ENCODE measurements at regions not wholly inside any gene's neighbourhood (a gene's known extent, or its start where the extent isn't known, plus 50 kb on each side); places are given as distances from the start of the nearest gene placed in this dataset.

DNA sequence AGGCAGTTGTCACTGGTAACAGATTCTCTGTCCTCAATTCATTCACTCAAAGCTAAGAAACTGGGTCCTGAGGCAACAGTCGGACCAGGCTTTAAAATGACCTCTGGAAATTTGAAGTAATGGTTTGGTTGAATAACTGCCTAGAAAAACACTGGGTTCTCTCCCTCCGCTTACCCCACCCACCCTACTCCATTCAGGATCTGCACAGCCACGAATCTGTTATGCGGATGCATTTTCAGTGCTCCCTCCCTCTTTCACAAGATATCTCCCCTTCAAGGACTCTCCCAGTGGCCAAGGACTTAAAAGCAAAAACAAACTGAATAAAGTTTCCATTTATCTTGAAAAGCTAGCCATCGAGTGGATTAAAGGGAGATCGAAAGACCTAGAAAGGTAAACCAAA lies 260.2 kb upstream of the ANKRD55 start:
- Histone ChIP-seq H3K9me3 (no peaks in the 10 kb centered on the region), H3K27ac (replicated peaks in 1 of 4) (no peak overlapping the region), H3K36me3 (no peaks in the 10 kb centered on the region), H3K4me1 (peaks cover 7 to 24% (median 20%) of the 10 kb centered on the region in 4 donors), H3K4me3 (no peak overlapping the region), H3K27me3 (no peaks in the 10 kb centered on the region)
- 95% methylated on average over 6 of the region's 6 CpGs for WGBS
- no peak for DNase-seq (ENCODE audit: extremely low spot score)
- no peak for TF ChIP-seq POLR2AphosphoS5 (IDR thresholded peaks at IDR 0.05)
- TF ChIP-seq POLR2A (IDR thresholded peaks at IDR 0.05; ENCODE audit: low read depth): no peak
- TF ChIP-seq, protein P1, sequence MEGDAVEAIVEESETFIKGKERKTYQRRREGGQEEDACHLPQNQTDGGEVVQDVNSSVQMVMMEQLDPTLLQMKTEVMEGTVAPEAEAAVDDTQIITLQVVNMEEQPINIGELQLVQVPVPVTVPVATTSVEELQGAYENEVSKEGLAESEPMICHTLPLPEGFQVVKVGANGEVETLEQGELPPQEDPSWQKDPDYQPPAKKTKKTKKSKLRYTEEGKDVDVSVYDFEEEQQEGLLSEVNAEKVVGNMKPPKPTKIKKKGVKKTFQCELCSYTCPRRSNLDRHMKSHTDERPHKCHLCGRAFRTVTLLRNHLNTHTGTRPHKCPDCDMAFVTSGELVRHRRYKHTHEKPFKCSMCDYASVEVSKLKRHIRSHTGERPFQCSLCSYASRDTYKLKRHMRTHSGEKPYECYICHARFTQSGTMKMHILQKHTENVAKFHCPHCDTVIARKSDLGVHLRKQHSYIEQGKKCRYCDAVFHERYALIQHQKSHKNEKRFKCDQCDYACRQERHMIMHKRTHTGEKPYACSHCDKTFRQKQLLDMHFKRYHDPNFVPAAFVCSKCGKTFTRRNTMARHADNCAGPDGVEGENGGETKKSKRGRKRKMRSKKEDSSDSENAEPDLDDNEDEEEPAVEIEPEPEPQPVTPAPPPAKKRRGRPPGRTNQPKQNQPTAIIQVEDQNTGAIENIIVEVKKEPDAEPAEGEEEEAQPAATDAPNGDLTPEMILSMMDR (IDR thresholded peaks at IDR 0.05): no peak
- intact Hi-C loops (cut with DNase I): loop anchor here (5.0 kb wide), 1 partner anchor 59 kb away; no protein-coding TSS in a partner anchor

DNA sequence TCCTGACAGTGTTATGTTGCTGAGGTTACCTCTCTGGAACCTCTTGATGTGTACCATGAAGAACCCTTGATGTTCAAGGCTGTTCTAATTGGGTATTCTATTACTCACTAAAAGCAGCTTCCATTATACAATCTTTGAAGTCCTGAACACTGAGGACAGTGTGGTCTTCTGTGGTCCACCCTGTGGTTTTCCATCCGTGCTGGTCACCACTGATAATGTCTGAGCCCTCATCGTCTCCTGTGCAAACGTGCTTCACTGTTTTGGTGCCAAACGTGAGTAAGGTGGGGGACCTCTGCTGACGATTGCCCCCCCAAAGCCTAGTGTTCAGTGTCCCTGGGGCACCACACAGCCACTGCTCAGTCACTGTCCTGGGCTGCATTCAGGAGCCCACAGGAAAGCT lies 259.7 kb upstream of the ANKRD55 start:
- Histone ChIP-seq H3K4me1 (peaks cover 7 to 24% (median 20%) of the 10 kb centered on the region in 4 donors), H3K4me3 (no peak overlapping the region), H3K9me3 (no peaks in the 10 kb centered on the region), H3K27ac (replicated peaks in 1 of 4) (no peak overlapping the region), H3K36me3 (no peaks in the 10 kb centered on the region), H3K27me3 (no peaks in the 10 kb centered on the region)
- WGBS: 89% methylated on average over 5 of the region's 5 CpGs
- no peak for DNase-seq (ENCODE audit: extremely low spot score)
- TF ChIP-seq EP300 (IDR thresholded peaks at IDR 0.05): no peak
- TF ChIP-seq, protein P1 (IDR thresholded peaks at IDR 0.05): no peak
- no peak for TF ChIP-seq POLR2A (IDR thresholded peaks at IDR 0.05; ENCODE audit: low read depth)
- intact Hi-C loops (cut with DNase I): loop anchor here (5.0 kb wide), 1 partner anchor 59 kb away; no protein-coding TSS in a partner anchor

DNA sequence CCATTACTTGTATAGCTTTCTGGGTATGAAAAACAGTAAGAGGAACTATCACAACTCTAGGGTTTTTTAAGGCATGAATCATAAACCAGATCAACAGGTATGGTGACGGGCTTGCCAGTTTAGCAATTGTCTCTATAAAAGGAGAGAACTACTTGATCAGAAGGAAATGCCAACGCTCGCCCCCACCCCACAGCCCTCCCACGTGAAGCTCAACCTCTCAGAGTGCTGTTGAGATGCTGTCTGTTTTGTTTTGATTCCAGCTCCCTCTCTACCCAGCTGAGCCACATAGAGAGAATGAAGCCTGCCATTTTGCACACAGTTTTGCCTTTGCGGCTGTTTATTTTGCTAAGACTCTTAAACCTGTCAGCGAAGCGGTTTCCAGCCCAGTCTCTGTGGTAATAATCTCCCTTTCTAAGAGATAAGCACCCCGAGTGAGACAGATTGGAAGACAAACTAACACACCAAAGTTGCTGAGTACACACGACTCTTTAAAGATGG lies 257.9 kb upstream of the ANKRD55 start:
- no peak for DNase-seq (ENCODE audit: extremely low spot score)
- no peaks in the 10 kb centered on the region for H3K9me3 ChIP-seq
- H3K27me3 ChIP-seq: no peaks in the 10 kb centered on the region
- no peaks in the 10 kb centered on the region for H3K36me3 ChIP-seq
- no peak overlapping the region for H3K4me3 ChIP-seq
- TF ChIP-seq POLR2AphosphoS5 (IDR thresholded peaks at IDR 0.05) (no peak), EP300 (IDR thresholded peaks at IDR 0.05) (no peak), POLR2A (IDR thresholded peaks at IDR 0.05; ENCODE audit: low read depth) (no peak)
- TF ChIP-seq, protein P1 (IDR thresholded peaks at IDR 0.05): no peak
- intact Hi-C loops (cut with DNase I): loop anchor here (5.0 kb wide), 1 partner anchor 61 kb away; no protein-coding TSS in a partner anchor
- H3K4me1 ChIP-seq: peaks cover 7 to 17% (median 12%) of the 10 kb centered on the region in 4 donors
- no peak overlapping the region for H3K27ac ChIP-seq (replicated peaks in 1 of 4)
- WGBS: 79% methylated on average over 9 of the region's 9 CpGs

DNA sequence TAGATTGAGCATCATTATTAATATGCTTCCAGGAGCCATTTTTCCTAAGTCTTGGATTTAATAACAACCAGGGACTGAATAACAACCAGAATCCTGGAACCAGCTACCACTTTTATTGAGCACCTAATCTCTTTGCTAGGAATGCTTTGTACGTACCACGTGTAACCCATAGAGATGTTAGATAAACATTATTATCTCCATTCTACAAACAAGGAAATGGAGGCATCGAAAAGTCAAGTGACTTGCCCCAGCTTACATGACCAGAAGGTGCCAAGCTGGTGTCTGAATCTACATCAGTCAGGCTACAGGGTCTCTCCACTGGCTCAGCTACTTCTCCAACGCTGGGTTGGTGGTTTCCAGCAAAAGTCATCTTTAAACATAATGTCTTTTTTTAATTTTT lies 256.1 kb upstream of the ANKRD55 start:
- Histone ChIP-seq H3K27me3 (no peaks in the 10 kb centered on the region), H3K36me3 (no peaks in the 10 kb centered on the region), H3K9me3 (no peaks in the 10 kb centered on the region), H3K4me1 (peaks cover 4 to 12% (median 8%) of the 10 kb centered on the region in 4 donors), H3K27ac (replicated peaks in 1 of 4) (no peak overlapping the region), H3K4me3 (no peak overlapping the region)
- DNase-seq (ENCODE audit: extremely low spot score): no peak
- intact Hi-C loops (cut with DNase I): no loop called here
- WGBS: 94% methylated on average over 4 of the region's 4 CpGs
- TF ChIP-seq EP300 (IDR thresholded peaks at IDR 0.05) (no peak), POLR2A (IDR thresholded peaks at IDR 0.05; ENCODE audit: low read depth) (no peak), POLR2AphosphoS5 (IDR thresholded peaks at IDR 0.05) (no peak)
- TF ChIP-seq, protein P1 (IDR thresholded peaks at IDR 0.05): no peak

DNA sequence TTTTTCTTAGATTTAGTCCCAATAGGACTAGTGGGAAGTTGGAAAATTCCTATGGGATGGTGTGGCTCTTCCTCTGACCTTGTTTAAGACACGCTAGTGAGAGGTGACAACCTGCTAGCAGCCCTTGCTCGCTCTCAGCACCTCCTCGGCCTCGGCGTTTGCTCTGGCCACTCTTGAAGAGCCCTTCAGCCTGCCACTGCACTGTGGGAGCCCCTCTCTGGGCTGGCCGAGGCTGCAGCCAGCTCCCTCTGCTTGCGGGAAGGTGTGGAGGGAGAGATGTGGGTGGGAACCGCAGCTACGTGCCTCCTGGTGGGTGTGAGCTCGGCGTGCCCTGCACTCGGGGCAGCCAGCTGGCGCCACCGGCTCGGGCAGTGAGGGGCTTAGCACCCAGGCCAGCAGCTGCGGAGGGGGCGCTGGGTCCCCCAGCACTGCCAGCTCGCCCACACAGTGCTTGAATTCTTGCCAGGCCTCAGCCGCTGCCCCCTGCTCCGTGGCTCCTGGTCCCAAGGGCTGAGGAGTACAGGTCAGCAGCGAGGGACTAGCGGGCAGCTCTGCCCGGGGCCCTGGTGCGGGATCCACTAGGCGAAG lies 254.5 kb upstream of the ANKRD55 start:
- intact Hi-C loops (cut with DNase I): no loop called here
- Histone ChIP-seq H3K9me3 (no peaks in the 10 kb centered on the region), H3K4me3 (no peak overlapping the region), H3K36me3 (no peaks in the 10 kb centered on the region), H3K4me1 (no peaks in the 10 kb centered on the region), H3K27ac (replicated peaks in 1 of 4) (no peak overlapping the region), H3K27me3 (no peaks in the 10 kb centered on the region)
- no peak for TF ChIP-seq POLR2A (IDR thresholded peaks at IDR 0.05; ENCODE audit: low read depth)
- TF ChIP-seq POLR2AphosphoS5 (IDR thresholded peaks at IDR 0.05): no peak
- no peak for TF ChIP-seq EP300 (IDR thresholded peaks at IDR 0.05)
- TF ChIP-seq, protein P1 (IDR thresholded peaks at IDR 0.05): no peak
- no peak for DNase-seq (ENCODE audit: extremely low spot score)
- WGBS: over 99% methylated on average over 9 of the region's 25 CpGs
